Neural cell (in vitro differentiated cells): ENCODE measurements at regions not wholly inside any gene's neighbourhood (a gene's known extent, or its start where the extent isn't known, plus 50 kb on each side); places are given as distances from the start of the nearest gene placed in this dataset.

Experiments
- H2AFZ ChIP-seq: fragments of 200-600, 300-800 bp; sonication (generic), shearing (Covaris generic); 2 replicates; pipeline ENCODE4 v1.6.0; 2014; ENCODE audit warnings: low read depth, mild to moderate bottlenecking, antibody characterized with exemption, low read length, moderate library complexity
- H3F3A ChIP-seq: fragments of 200-600 bp; shearing (Covaris generic); 2 replicates; pipeline ENCODE4 v1.6.1; 2016; ENCODE audit warnings: mild to moderate bottlenecking, moderate library complexity, mixed read lengths, antibody characterized with exemption, low read length; ENCODE audit not compliant: insufficient read depth, poor library complexity, severe bottlenecking
- H3K27ac ChIP-seq: fragments of 200-600, 300-800 bp; sonication (generic), shearing (Covaris generic); 2 replicates; pipeline ENCODE4 v1.5.1; 2014; ENCODE audit warnings: mild to moderate bottlenecking, low read length, moderate library complexity
- H3K27me3 ChIP-seq: fragments of 300-800, 200-600 bp; sonication (generic), shearing (Covaris generic); 2 replicates; pipeline ENCODE4 v1.6.0; 2014; ENCODE audit warnings: mild to moderate bottlenecking, low read depth, low read length, moderate library complexity; ENCODE audit not compliant: insufficient read depth
- H3K36me3 ChIP-seq: fragments of 300-800, 200-600 bp; sonication (generic), shearing (Covaris generic); 2 replicates; pipeline ENCODE4 v1.5.1; 2014; ENCODE audit warnings: mild to moderate bottlenecking, antibody characterized with exemption, low read length, moderate library complexity; ENCODE audit not compliant: insufficient read depth
- H3K4me2 ChIP-seq: fragments of 300-800, 200-600 bp; sonication (generic), shearing (Covaris generic); 2 replicates; pipeline ENCODE4 v1.6.0; 2014; ENCODE audit warnings: mild to moderate bottlenecking, low read length
- H3K4me3 ChIP-seq: fragments of 300-800, 200-600 bp; sonication (generic), shearing (Covaris generic); 2 replicates; pipeline ENCODE4 v1.5.1; 2014; ENCODE audit warnings: mild to moderate bottlenecking, low read length, moderate library complexity
- H3K79me2 ChIP-seq: fragments of 200-600 bp; shearing (Covaris generic); replicated peaks from 2 replicates; pipeline ENCODE4 v1.6.0; 2014; ENCODE audit warnings: mild to moderate bottlenecking, low read length, moderate library complexity; ENCODE audit not compliant: insufficient read depth
- H3K9ac ChIP-seq: fragments of 300-800, 200-600 bp; sonication (generic), shearing (Covaris generic); 2 replicates; pipeline ENCODE4 v1.6.1; 2016; ENCODE audit warnings: mild to moderate bottlenecking, low read length, mixed read lengths
- H3K9me2 ChIP-seq: fragments of 200-600 bp; shearing (Covaris generic); 2 replicates; pipeline ENCODE4 v1.6.1; 2016; ENCODE audit warnings: mild to moderate bottlenecking, low read length, mixed read lengths; ENCODE audit not compliant: insufficient read depth
- H3K9me3 ChIP-seq: fragments of 200-600, 300-800 bp; sonication (generic), shearing (Covaris generic); 2 replicates; pipeline ENCODE4 v1.6.1; 2016; ENCODE audit warnings: mild to moderate bottlenecking, mixed run types, low read length, moderate library complexity, mixed read lengths
- H4K20me1 ChIP-seq: fragments of 200-600 bp; shearing (Covaris generic); 2 replicates; pipeline ENCODE4 v1.6.1; 2016; ENCODE audit warnings: mild to moderate bottlenecking, mixed run types; ENCODE audit not compliant: insufficient read depth
- EP300 ChIP-seq: fragments of 450-650 bp; conservative IDR thresholded peaks from 2 replicates; pipeline ENCODE4 v1.6.1; 2014; ENCODE audit warnings: antibody characterized with exemption, mild to moderate bottlenecking, moderate library complexity; ENCODE audit not compliant: poor library complexity, severe bottlenecking
- EZH2 ChIP-seq: fragments of 200-600, 300-800 bp; shearing (Covaris generic), sonication (generic); IDR thresholded peaks from 2 replicates; pipeline ENCODE4 v1.6.1; 2014; ENCODE audit warnings: antibody characterized with exemption, low read length, borderline replicate concordance, mild to moderate bottlenecking; ENCODE audit not compliant: insufficient read depth, poor library complexity, severe bottlenecking
- MXI1 ChIP-seq: fragments of 450-650 bp; conservative IDR thresholded peaks from 2 replicates; pipeline ENCODE4 v1.6.1; 2014; ENCODE audit warnings: antibody characterized with exemption, mild to moderate bottlenecking; ENCODE audit not compliant: poor library complexity, severe bottlenecking
- POLR2AphosphoS5 ChIP-seq: IDR thresholded peaks from 2 replicates; pipeline ENCODE4 v1.6.1; 2012
- RAD21 ChIP-seq: fragments of 450-650 bp; conservative IDR thresholded peaks from 2 replicates; pipeline ENCODE4 v1.6.1; 2014; ENCODE audit warnings: antibody characterized with exemption, mild to moderate bottlenecking, moderate library complexity
- SMC3 ChIP-seq: fragments of 450-650 bp; conservative IDR thresholded peaks from 2 replicates; pipeline ENCODE4 v1.6.1; 2014; ENCODE audit warnings: antibody characterized with exemption, mild to moderate bottlenecking, moderate library complexity; ENCODE audit not compliant: poor library complexity
- TAF1 ChIP-seq: IDR thresholded peaks from 2 replicates; pipeline ENCODE4 v1.6.1; 2012; ENCODE audit warnings: low read depth
- TF ChIP-seq, protein P1 (sequence below): IDR thresholded peaks from 2 replicates; pipeline ENCODE4 v1.6.1; 2012; ENCODE audit warnings: borderline replicate concordance
- TF ChIP-seq, protein P2 (sequence below): fragments of 450-650 bp; IDR thresholded peaks from 2 replicates; pipeline ENCODE4 v1.5.1; 2014; ENCODE audit warnings: antibody characterized with exemption, mild to moderate bottlenecking, moderate library complexity; ENCODE audit not compliant: poor library complexity, severe bottlenecking

DNA sequence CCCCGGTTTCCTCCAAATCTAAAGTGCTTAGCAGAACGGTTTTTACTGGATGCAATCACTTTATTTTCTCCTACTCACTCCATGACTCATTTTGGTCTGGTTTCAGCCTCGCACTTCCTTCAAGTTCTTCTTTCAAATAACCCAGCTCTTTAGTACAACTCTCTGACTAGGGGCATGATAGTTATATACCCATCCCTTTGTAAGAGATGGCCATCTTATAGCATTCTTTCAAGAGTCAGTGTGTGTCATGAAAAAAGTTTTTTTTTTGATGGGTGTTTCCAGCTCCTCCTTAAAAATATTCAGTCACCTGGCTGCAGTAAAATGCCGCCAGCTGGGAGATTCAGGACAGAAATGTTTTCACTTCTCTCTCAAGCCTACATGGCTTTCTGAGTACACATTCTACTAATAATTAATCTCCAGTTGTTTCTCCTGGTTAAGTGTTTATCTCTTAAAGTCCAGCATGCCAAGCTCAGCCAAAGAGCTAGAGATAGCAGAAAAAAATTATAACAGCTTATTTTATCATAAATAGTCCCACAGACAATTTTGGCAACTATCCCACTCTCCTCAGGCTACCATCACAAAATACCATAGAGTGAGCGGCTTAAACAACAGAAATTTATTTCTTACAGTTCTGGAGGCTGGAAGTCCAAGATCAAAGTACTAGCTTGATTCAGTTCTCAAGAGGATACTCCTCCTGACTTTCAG, 139.3 kb downstream of the GASK1B start:
- H3K9me3 ChIP-seq, result no peaks in the 10 kb centered on the region
- no peak overlapping the region for H3K9ac ChIP-seq
- no peaks in the 10 kb centered on the region for H3K27me3 ChIP-seq
- H3K27ac ChIP-seq, result no peak overlapping the region
- no peaks in the 10 kb centered on the region for H3K9me2 ChIP-seq
- no peaks in the 10 kb centered on the region for H3F3A ChIP-seq
- no peaks in the 10 kb centered on the region for H4K20me1 ChIP-seq
- no peaks in the 10 kb centered on the region for H3K79me2 ChIP-seq
- no peak overlapping the region for H3K4me2 ChIP-seq
- TF ChIP-seq RAD21 (no peak), TAF1 (no peak), EZH2 (no peak), POLR2AphosphoS5 (no peak), MXI1 (no peak), EP300 (no peak)
- TF ChIP-seq, protein P1, sequence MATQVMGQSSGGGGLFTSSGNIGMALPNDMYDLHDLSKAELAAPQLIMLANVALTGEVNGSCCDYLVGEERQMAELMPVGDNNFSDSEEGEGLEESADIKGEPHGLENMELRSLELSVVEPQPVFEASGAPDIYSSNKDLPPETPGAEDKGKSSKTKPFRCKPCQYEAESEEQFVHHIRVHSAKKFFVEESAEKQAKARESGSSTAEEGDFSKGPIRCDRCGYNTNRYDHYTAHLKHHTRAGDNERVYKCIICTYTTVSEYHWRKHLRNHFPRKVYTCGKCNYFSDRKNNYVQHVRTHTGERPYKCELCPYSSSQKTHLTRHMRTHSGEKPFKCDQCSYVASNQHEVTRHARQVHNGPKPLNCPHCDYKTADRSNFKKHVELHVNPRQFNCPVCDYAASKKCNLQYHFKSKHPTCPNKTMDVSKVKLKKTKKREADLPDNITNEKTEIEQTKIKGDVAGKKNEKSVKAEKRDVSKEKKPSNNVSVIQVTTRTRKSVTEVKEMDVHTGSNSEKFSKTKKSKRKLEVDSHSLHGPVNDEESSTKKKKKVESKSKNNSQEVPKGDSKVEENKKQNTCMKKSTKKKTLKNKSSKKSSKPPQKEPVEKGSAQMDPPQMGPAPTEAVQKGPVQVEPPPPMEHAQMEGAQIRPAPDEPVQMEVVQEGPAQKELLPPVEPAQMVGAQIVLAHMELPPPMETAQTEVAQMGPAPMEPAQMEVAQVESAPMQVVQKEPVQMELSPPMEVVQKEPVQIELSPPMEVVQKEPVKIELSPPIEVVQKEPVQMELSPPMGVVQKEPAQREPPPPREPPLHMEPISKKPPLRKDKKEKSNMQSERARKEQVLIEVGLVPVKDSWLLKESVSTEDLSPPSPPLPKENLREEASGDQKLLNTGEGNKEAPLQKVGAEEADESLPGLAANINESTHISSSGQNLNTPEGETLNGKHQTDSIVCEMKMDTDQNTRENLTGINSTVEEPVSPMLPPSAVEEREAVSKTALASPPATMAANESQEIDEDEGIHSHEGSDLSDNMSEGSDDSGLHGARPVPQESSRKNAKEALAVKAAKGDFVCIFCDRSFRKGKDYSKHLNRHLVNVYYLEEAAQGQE, result no peak
- TF ChIP-seq, protein P2, sequence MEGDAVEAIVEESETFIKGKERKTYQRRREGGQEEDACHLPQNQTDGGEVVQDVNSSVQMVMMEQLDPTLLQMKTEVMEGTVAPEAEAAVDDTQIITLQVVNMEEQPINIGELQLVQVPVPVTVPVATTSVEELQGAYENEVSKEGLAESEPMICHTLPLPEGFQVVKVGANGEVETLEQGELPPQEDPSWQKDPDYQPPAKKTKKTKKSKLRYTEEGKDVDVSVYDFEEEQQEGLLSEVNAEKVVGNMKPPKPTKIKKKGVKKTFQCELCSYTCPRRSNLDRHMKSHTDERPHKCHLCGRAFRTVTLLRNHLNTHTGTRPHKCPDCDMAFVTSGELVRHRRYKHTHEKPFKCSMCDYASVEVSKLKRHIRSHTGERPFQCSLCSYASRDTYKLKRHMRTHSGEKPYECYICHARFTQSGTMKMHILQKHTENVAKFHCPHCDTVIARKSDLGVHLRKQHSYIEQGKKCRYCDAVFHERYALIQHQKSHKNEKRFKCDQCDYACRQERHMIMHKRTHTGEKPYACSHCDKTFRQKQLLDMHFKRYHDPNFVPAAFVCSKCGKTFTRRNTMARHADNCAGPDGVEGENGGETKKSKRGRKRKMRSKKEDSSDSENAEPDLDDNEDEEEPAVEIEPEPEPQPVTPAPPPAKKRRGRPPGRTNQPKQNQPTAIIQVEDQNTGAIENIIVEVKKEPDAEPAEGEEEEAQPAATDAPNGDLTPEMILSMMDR, result no peak
- H2AFZ ChIP-seq, result no peak overlapping the region
- H3K36me3 ChIP-seq, result no peaks in the 10 kb centered on the region
- H3K4me3 ChIP-seq, result no peak overlapping the region

DNA sequence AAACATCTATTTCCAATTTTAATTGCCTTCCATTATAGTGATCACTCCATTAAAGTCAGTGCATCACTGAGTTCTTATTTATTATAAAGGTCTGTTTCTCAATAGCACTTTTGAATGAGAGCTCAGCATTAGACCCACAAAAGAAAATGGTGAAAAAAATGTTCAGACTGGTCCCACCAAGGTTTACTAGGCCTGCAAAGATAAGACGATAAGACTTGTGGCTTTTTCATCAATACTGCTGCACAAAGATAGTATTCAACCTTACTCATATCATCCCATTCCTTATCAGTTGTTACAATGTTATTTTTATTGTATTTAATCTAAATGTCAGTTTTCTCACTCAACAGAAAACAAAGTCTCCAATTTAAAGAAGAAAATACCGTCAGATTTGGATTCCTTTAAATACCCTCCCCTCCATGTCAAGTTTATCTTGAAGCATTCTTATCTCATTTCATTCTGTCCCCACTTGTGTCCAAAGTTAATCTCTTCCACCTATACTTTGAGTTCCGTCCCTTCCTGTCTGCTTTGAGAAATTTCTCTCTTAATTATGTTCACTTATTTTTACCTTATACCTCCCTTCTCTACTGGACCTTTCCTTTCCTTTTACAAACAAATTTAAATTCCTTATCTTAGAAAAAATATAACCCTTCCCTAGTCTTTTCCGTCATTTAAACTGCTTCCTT, 140.0 kb downstream of the GASK1B start:
- Histone ChIP-seq H3K4me3 (no peak overlapping the region), H2AFZ (no peak overlapping the region), H3K4me2 (no peak overlapping the region)

More for the DNA sequence above, 140.0 kb downstream of the GASK1B start:
- H4K20me1 ChIP-seq, result no peaks in the 10 kb centered on the region
- TF ChIP-seq RAD21 (no peak), POLR2AphosphoS5 (no peak), EP300 (no peak), EZH2 (no peak), TAF1 (no peak), MXI1 (no peak), SMC3 (no peak)
- TF ChIP-seq, protein P1, result no peak
- TF ChIP-seq, protein P2, result no peak
- H3F3A ChIP-seq, result no peaks in the 10 kb centered on the region
- no peaks in the 10 kb centered on the region for H3K9me2 ChIP-seq
- H3K9ac ChIP-seq, result no peak overlapping the region
- H3K9me3 ChIP-seq, result no peaks in the 10 kb centered on the region
- no peaks in the 10 kb centered on the region for H3K36me3 ChIP-seq
- no peaks in the 10 kb centered on the region for H3K79me2 ChIP-seq
- no peaks in the 10 kb centered on the region for H3K27me3 ChIP-seq
- H3K27ac ChIP-seq, result no peak overlapping the region
